UCSD-AML1 (cell line): ENCODE measurements at regions not wholly inside any gene's neighbourhood (a gene's known extent, or its start where the extent isn't known, plus 50 kb on each side); places are given as distances from the start of the nearest gene placed in this dataset.

Source experiments
- DNase-seq: peaks from one replicate; lab custom pipeline; 2025; ENCODE audit not compliant: unreplicated experiment; lab: John Stamatoyannopoulos, UW

DNA sequence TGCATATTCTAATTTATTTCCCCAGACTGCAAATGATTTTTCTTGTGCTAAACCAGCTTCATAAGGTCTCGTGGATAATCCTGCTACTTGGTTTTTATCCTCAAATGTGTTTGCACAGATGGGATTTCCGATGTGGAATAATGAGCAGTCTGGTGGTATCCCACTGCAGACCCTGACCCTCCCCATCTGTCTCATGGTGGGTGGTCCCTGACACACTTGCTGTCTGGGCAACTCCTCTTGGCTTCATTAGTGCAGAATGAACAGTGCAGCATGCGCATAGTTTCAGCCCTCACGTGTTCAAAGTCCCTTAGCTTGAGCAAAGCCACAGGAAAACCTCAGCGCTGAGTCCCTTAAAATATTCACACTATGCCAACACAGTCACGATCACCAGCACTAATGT, 996.5 kb downstream of the AACS start:
- DNase-seq = no peak

DNA sequence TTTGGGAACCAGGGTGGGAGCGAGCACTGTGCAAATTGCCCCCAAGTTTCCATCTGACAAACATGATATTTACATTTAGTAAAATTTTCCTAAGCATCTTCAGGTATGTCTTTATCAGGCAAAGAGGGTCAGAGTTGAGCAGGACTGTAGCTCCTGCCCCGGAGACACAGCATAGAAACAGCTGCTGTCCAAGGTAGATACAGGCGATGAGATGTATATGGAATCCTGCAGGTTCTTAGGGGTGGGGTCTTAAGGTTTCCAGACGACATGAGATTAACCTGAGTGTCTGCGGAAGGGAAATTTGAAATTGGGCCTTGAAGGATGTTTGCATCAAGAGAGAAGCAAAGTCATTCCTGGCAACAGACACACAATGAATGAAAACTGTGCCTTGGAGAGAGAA, 998.8 kb downstream of the AACS start:
- DNase-seq = no peak

DNA sequence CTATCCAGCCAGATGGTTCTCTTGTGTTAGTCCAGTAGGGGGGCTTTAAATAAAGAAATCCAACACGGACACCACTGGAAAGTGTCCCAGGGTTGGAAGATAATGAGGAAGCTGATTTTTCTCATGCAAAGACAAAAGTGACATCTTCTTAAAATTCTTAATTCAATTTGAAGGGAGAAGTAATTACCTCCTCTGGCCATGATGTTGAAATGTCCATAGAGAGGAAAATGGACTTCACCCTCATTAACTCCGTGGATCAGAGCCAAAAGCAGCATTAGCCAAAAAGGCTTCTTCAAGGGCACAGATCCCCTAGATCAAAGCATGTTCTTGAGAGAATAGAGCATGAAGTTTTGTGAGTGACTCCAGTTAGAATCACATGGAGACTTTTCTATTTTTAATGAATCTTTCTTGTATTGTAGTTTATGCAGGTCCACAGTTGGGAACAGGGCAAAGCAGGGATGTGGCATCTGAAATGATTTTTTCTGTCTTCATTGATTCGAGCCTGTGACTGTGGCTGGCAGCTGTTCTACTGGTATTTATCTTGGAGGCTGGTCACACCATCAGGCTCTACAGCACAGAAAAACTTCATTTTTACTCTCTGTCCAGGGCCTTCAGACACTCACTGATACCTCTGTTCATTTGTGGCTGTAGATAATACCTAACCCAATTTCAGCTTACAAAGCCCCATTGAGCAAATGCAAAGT, 1002.5 kb downstream of the AACS start:
- DNase-seq = no peak

DNA sequence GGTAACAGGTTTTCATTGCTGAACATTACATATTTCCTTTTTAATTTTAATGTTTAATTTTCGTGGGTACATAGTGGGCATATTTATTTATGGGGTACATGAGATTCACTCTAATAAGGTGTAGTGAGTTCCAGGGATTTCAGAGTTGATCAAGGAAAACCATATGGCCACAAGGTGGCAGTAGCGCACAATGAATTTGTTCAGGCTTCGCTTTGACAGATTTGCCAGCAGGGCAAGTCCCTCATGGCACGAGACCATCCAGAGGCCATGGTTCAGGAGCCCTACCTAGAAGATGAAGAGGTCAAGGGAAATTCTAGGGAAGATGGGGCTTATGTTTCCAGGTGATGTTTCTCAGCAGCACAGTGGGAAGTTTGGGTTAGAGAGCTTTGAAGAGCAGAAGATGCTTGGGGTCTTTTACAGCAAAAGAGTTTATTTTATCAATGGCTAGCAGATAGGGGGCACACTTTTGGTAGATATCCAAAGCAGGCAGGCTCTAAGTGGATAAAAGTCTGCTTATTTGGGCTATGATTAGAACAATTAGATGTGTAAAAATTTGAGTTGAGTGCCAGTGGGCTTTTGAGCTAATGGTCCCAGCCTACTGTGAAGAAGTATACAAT, 1004.4 kb downstream of the AACS start:
- peak; percentile 48 for DNase-seq

DNA sequence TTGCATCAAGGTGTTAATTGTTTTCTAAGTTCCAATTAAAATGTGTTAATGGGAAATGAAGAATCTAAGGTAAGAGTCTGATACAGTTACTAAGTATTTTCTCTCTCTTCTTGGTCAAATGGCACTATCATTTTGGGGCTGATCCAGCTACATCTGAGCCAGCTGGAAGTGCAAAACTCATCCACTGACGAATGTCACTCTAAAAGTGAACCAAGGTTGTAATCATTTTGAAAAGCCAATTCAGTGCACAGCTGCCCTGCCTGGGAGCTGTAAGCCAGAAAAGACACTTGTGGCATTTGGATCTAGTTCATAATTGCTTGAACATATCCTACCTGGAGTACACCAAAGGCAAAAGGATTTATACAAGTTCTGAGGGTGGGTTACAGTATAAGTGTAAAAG, 1011.3 kb downstream of the AACS start:
- no peak for DNase-seq

DNA sequence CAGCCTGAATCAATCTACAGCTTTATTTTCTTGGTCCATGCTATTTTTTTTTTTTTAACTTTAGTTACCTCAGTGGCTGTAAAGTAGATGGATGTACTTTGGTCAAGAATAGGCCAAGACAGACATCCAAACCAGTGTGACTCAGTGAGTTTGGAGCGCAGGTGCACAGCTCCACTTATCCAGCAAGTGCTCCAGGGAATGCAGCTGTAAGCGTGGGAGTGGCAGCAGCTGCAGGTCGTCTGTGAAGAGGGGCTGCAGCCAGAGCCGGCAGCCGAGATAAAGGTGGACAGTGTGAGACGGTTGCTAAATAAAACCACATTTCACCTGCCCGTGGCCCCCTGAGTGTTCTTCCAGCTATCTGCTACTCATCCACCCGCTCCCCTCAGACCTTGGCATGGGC, 1018.7 kb downstream of the AACS start:
- DNase-seq = no peak

DNA sequence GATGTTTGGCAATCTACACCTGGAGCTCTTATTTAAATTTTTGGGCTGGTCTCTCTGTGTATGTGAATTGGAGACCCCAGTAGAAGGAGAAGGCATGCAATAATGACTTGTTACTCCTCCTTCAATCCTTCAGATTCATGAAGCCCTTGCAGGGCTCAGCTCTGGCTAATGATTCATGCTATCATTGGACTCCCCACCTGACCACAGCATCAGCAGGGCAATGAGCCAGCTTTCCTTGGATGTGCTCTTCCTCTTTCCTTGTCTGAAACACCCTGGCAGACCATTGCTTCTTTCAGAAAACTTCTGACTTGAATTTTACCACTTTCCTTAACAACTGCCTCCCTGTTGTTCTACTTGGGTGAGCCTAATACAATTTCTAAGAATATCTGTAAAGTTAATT, 1019.2 kb downstream of the AACS start:
- DNase-seq = no peak

DNA sequence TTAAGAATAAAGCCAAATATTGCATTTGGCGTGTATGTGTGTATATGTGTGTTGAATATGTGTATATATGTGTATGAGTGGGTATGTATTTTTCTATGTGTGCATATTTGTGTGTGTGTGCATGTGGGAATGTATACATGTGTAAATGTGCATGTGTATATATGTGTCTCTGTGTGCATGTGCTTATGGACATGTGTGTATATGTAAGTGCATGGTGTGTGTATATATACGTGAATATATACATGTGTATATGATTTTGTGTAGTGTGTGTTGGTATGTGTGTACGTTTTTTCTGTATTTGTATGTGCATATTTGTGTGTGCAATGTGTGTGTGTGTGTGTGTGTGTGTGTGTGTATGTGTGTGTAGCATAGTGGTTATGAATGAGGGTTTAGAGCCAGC, 1021.0 kb downstream of the AACS start:
- no peak for DNase-seq

DNA sequence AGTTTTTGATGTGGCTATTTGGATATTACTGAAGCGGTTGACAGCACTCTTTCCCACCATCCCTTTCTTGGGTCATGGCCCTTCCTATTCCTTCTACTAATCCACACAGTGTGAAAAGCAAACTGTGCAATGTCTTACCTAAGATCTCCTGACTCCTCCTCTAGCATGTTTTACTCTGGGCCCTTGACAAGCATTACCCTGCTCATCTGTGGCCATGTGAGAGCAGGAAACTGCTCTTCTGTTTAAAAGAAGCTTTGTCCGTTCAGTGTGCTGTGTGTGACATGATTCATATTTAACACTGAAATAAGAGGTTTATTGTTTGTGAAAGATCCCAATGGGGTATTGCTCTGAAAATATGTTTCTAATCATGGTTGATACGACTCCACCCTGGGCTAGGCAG, 1022.5 kb downstream of the AACS start:
- DNase-seq = no peak

DNA sequence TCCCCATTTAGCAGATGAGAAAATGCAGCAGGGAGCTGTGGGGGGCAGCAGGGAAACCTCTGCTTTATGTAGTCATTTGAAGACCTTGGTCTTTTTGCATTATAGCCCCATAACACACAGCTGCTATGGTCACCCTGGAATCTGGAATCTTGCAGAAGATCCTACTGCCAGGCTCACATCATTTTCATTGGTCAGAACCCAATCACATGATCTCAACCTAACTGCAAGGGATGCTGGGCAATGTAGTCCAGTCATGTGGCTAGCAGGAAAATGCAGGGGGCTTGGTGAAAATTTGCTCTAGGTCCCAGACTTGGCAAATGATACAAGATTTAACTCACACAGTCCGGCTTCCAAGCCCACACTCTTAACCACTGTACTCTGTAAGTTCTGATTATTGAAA, 1028.7 kb downstream of the AACS start:
- DNase-seq = no peak

DNA sequence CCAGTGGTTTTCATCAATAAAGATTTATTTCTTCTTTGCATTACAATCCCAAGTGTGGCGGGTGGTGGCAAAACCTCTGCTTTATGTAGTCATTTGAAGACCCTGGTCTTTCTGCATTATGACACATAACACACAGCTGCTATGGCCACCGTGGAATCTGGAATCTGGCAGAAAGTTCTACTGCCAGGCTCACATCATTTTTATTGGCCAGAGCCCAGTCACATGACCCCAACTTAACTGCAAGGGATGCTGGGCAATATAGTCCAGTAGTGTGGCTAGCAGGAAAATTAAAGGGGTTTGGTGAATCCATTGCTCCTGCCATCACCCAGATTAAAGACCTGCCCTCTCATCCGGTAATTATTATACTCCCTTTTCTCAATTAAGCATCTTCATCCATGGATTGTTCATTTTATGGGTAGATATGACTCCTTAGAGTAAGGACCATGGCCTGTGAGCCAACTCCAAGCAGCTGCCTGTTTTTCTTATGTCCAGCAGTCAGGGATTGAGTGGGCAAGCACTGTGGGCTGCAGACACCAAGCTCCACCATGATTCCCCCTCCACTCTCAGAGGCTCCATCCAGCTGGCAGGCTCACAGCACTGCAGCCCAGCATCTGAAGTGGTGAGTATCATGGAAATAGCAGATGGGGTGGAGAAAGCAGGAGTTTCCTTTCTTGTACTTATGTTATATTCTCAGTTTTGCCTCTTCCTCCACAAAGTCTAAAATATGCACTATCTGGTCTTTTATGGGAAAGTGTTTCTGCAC, 1030.7 kb downstream of the AACS start:
- DNase-seq = no peak

DNA sequence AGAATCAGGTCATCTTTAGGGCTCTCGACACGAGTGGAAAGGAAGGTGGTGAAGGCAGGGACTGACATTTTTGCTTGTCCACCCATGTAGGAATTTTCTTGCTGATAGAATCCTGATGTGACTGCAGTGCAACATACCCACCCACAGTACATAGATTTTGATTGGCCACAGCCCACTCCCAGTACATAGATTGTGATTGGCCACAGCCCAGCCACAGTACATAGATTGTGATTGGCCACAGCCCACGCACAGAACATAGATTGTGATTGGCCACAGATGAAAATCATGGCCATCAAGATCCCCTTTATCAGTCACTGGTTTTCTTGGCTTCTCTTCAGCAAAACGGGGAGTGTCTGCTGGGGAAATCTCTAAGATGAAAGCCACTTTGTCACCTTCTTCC, 1041.5 kb downstream of the AACS start:
- DNase-seq = no peak

DNA sequence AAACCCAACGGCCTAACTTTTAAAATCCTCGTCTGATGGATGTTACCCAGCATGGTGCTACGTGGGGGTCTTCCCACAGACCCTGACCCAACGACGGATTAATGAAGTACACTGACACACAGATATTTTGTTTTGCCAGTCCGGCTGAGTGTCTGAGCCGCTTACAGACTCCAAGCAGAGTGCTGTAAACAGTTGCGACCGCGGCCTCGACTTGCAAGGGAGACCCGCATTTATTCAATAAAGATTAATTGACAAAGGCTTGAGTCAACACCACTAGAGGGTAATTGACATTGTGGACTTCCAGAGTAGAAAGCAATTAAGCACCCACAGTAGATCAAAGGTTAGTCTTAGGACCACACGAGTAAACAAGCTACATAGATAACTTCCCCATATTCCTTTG, 1042.4 kb downstream of the AACS start:
- no peak for DNase-seq

DNA sequence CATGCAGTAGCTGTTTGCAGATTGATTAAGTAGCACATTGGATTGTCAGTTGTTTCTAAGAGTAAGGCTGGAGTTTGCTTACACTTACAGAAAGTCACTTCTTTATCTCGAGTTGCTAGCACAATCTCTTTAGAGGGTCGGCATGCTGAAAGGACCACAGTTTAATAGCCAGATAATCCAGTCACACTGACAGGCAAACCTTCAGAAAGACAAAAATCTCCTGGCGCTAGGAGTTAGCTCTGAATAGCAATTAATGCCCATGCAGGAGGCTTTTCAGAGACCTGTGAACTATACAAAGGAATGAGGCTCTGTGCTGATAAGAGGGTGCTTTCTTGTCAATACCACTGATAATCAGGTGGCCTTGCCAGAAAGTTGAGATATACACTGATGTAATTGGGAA, 1043.0 kb downstream of the AACS start:
- no peak for DNase-seq

DNA sequence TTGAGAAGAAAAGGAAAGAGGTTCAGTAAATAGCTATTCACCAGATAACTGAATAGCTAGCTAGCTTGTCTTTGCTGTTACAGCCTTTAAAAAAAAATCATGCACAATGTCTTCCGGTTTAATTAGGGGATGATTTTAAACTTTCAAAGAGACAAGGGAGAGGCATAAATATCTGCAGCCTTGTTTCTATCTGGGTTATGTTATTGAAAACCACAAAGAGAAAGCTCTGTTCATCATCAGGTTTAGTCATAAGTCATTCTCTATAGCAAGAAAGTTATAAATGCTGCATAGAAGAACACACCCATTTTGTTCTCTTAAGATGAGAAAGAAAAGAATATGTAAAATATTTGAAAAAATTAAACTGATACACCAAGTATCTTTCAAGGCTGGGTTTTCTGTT, 1046.9 kb downstream of the AACS start:
- DNase-seq = no peak

DNA sequence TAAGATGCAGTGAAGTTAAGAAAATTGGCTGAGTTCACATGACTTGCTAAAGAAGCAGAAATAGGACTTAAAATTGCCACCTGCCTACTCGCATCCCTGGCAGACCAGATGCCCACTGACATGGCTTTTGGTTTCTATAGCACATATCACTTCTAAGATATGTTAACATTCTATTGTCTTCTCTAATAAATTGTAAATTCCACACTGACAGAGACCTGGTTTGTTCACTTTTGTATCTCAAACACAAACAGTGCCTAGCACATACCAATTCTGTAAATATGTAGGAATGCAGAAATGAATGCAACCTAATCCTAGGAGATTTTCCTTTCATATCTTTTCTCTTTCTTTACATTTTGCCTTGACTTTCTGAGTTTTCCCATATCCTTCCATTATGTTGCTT, 1047.6 kb downstream of the AACS start:
- no peak for DNase-seq

DNA sequence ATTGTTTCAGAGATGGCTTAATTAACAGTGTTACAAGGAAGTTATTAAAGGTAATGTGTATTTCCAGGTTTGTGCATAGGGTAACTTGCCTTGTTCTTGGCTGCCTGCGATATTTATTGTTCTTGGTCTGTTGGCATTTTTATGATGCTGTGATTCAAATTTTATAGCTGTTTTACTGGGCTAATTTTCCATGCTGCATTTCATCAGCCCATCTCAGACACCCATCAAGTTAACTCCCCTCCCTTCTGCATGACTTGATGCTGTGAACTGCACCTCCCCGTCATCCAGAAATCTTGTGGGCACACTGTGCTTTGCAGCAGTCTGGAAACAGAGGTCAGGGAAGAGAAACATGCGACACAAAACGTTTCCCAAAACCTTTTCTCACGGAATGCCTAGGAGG, 1049.2 kb downstream of the AACS start:
- DNase-seq = no peak

DNA sequence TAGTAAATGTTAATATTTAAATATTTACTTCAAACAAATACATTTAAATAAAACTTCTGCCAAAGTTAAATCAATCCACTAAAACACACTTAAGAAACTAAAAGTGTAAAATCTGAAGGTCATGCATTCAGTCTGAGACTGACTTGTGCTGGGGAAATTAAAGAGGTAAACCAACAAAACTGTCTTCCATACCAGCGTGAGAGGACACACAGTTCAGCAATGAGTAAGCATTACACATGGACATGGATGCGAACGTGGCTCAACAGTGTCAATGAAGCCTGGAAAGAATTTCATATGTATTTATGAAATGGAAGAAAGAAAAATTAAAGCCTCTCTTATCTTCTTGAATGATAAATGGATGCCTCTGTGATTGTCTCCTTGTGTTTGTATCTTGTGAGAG, 1052.3 kb downstream of the AACS start:
- DNase-seq = no peak

DNA sequence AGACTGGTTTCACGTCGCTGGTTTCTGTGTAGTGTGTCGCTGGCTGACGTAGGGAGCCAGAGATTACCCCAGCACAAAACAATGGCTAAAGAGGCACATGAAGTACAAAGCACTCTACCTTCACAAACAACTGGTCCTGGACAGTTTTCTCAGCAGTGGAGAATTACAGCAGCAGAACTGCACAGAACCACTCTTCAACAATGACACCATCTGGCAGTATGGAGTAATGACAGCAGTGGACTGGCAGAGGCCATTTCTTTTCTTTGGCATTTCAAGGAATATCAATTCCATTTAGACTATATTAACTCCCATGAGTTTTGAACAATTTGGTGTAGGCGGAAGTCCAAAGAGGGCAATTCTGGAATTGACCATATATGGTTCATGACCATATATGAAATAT, 1074.1 kb downstream of the AACS start:
- DNase-seq = no peak

DNA sequence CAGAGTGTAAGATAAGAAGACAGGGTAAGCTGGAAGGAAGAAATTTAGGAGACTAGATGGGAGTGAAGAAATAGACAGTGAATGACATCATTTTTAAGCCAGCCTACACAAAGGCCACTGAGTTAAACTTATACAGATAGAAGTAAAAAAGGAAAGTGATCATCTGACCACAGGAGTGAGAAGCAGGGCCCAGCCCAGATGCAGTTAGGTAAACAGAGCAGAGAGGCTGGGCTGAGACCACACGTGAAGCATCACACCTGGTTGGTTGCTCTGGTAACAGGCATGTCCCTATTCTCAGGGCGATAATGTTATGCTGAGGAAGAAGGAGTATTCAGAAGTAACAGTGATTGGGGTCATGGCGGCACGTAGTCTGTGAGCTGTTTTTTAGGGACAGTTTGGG, 1079.4 kb downstream of the AACS start:
- DNase-seq = no peak

DNA sequence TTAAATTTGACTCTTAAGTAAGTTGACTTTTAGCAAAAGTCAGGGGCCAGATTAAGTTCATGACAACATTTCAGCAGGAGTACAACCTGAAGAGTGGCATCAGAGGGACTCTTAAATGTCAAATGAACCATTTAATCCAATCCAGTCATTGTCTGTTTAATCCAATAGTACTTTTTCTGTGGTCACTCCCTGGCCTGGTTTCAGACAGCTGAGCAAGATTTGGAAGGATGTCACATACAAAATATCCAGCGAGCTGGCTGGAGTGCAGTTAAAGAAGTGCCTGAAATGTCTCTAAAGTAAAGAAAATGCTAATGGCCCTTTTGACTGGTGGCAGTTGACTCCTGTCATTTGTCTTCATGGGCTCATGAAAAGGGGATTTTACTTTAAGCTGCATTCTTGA, 1082.1 kb downstream of the AACS start:
- no peak for DNase-seq

DNA sequence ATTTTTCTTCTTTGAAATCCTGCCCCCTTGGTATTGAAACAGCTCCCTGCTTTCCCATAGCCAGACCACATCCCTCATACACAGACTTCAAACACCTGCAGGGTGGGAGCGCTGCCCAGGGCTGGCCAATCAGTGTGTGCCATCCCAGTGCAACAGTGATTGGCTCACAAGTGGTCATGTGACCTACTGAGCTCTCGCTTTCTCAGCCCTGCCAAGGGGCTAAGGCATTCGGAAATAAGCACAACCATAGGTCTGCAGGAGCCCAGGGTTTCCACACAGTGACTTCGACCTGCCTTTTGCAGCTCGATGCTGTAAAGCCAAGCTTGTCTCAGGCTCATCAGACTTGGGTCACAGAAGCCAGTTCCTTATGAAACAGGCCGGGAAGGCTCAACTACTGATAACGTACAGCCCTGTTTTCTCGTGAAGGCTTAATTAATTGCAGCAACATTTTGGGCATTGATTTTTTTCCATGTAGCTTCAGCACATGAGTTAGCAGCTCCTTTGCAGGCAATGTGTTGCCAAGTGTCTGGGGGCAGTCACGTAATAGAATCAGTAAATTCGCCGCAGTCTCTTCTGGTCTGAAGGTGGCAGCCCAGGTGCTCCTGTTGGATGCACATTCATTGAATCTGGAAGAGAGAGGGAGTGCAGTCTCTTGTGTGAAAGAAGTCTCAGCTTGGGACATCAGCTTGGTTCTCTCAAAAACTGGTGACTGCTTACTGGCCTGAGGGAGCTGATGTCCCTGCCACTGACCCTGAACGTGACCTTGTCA, 1091.8 kb downstream of the AACS start:
- DNase-seq = no peak
